ENCODE measurements at regions not wholly inside any gene's neighbourhood (a gene's known extent, or its start where the extent isn't known, plus 50 kb on each side); places are given as distances from the start of the nearest gene placed in this dataset.
A peak's percentile ranks its signal among the peaks of the same experiment; 100 is the strongest.

GRCh38 chr2:20111311-20112131, 60.1 kb upstream of the LAPTM4A start:
- DNase-seq (ENCODE audit: low read depth in 1 of 2, low spot score in 1 of 2) = no peak

- DNase-seq (ENCODE audit: low read depth in 1 of 2, low spot score in 1 of 2) = no peak
Measured at GRCh38 chr2:20110876-20111275, 59.4 kb upstream of the LAPTM4A start.

- DNase-seq (ENCODE audit: low read depth in 1 of 2, low spot score in 1 of 2) = no peak
Measured at GRCh38 chr2:20110383-20110782, 59.0 kb upstream of the LAPTM4A start.

GRCh38 chr2:20108655-20109396, 57.4 kb upstream of the LAPTM4A start:
- DNase-seq (ENCODE audit: low read depth in 1 of 2, low spot score in 1 of 2) = no peak

- DNase-seq (ENCODE audit: low read depth in 1 of 2, low spot score in 1 of 2) = no peak
Measured at GRCh38 chr2:20107776-20108175, 56.3 kb upstream of the LAPTM4A start.

GRCh38 chr2:20107352-20107751, 55.9 kb upstream of the LAPTM4A start:
- no peak for DNase-seq (ENCODE audit: low read depth in 1 of 2, low spot score in 1 of 2)

GRCh38 chr2:20106746-20107145, 55.3 kb upstream of the LAPTM4A start:
- peak in 1 of 2 donors; percentile 4 for DNase-seq (ENCODE audit: low read depth in 1 of 2, low spot score in 1 of 2)

- DNase-seq (ENCODE audit: low read depth in 1 of 2, low spot score in 1 of 2) = no peak
Measured at GRCh38 chr2:20104900-20105545, 53.6 kb upstream of the LAPTM4A start.

- no peak for DNase-seq (ENCODE audit: low read depth in 1 of 2, low spot score in 1 of 2)
Measured at GRCh38 chr2:20103530-20103929, 52.1 kb upstream of the LAPTM4A start.

Measured in activated T-helper 1 cell treated with anti-CD3 and anti-CD28 coated beads, Interleukin-2, amount 50 U/mL, for 16 hours (primary cell).